ENCODE measurements at regions not wholly inside any gene's neighbourhood (a gene's known extent, or its start where the extent isn't known, plus 50 kb on each side); places are given as distances from the start of the nearest gene placed in this dataset.
A peak's percentile ranks its signal among the peaks of the same experiment; 100 is the strongest.
"Not testable (repeated sequence)": the region's sequence is repeated elsewhere in the genome, so short reads cannot be mapped to it uniquely, and the experiment has no call there.

DNA sequence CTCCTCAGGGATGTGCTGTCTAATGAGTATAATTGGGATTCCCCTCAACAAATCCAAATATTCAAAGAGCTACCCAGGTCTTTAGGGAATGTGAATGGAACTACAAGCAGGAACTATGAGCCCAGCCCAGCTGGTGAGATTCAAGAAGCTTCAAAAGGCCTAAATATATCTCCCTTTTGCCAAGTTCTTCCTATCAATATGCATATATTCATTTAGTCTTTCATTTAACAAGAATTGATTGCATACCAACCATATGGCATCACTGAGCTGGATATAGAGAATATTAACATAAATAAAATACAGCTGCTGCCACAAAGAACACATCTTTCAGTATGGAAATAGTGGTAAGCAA is 58.9 kb upstream of the PRSS23 start:
- no peaks in the 10 kb centered on the region for H3K36me3 ChIP-seq (ENCODE audit: control insufficient read depth in 3 of 3, insufficient read depth in 2 of 3, low read depth in 1 of 3, low read length in 3 of 3)
- FAIRE-seq: no peak
- H3K9me3 ChIP-seq (ENCODE audit: control insufficient read depth in 2 of 2, insufficient read depth in 1 of 2, low read depth in 1 of 2, low read length in 1 of 2): peaks cover 0 to 4% of the 10 kb centered on the region in 2 donors
- peaks cover 0 to 4% (median 0%) of the 10 kb centered on the region in 3 donors for H3K4me1 ChIP-seq (ENCODE audit: control insufficient read depth in 3 of 3, insufficient read depth in 2 of 3, low read depth in 1 of 3, low read length in 2 of 3)
- H3K4me3 ChIP-seq (ENCODE audit: low read depth in 1 of 3, low read length in 3 of 3): no peak overlapping the region
- DNase-seq: no peak
- H3K27me3 ChIP-seq (ENCODE audit: control insufficient read depth in 3 of 3, insufficient read depth in 3 of 3, low read length in 3 of 3): no peaks in the 10 kb centered on the region
- peak overlapping the region in 1 of 3 donors; percentile 94 for H3K27ac ChIP-seq (ENCODE audit: low read depth in 1 of 3, low read length in 2 of 3)

DNA sequence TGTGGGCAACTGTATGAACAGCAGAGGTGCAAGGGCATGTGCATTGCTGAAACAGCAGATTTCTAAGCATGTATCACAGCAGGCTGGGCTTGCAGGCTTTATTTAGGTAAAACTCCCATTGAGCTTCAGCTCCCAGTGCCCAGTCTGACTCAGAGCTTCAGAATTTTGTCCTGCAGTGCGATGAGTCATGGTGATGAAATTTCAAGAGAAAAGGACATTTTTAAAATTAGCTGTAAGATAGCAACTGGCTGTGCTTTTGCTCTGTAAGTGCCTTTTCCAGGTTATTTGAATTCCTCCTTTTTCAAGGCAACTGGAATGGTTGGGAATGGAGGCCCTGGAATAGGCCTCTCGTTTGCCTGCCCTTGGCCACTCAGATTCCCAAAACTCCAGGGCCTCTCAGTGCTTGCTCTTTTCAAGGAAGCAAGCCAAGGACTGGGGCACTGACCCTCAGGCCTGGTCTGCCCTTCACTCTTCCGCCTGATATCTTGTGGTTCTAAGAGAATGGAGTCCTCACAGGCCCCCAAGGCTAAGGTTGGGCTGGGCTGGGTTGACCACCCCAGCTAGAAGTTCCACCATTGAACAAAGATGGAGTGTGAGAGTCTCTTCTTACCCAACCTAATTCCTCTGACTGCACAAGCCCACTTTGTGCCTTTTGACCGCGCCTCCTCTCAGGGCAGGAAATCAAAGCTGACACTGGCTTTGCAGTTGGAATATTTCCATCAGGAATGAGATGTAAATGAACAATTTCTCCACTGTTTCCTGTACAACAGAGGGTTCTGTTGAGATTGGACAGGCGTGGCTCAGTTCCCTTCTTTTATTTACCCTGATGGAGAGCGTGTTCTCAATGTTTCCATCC is 59.5 kb upstream of the PRSS23 start:
- no peak overlapping the region for H3K4me3 ChIP-seq (ENCODE audit: low read depth in 1 of 3, low read length in 3 of 3)
- peaks cover 0 to 4% (median 0%) of the 10 kb centered on the region in 3 donors for H3K4me1 ChIP-seq (ENCODE audit: control insufficient read depth in 3 of 3, insufficient read depth in 2 of 3, low read depth in 1 of 3, low read length in 2 of 3)
- FAIRE-seq (no peak), DNase-seq (no peak)
- peak overlapping the region in 2 of 3 donors; percentile 29 to 94 for H3K27ac ChIP-seq (ENCODE audit: low read depth in 1 of 3, low read length in 2 of 3)
- WGBS, 3 donors: 62 to 79% (median 74%) methylated on average over 7 of the region's 7 CpGs
- H3K36me3 ChIP-seq (ENCODE audit: control insufficient read depth in 3 of 3, insufficient read depth in 2 of 3, low read depth in 1 of 3, low read length in 3 of 3): no peaks in the 10 kb centered on the region
- H3K9me3 ChIP-seq (ENCODE audit: control insufficient read depth in 2 of 2, insufficient read depth in 1 of 2, low read depth in 1 of 2, low read length in 1 of 2): peaks cover 0 to 4% of the 10 kb centered on the region in 2 donors
- no peaks in the 10 kb centered on the region for H3K27me3 ChIP-seq (ENCODE audit: control insufficient read depth in 3 of 3, insufficient read depth in 3 of 3, low read length in 3 of 3)

DNA sequence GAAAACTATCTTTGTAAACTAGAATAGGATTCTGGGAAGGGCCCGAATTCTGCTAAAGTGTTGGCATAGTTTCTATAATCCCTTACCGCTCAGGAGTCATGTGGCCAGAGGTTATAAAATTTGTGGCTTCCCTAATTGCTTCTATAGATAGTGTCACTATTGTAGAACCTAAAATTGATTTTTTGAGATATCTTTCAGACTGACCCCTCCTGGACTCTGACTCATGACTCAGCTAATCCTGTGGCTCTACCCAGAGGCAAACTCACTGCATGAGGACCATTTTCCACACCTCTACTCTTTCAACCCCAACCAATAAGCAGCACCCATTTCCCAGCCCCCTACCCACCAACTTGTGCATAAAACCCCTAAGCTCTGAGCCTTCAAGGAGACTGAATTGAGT is 61.8 kb upstream of the PRSS23 start:
- H3K4me3 ChIP-seq (ENCODE audit: low read depth in 1 of 3, low read length in 3 of 3): no peak overlapping the region
- peaks cover 0 to 3% of the 10 kb centered on the region in 2 donors for H3K9me3 ChIP-seq (ENCODE audit: control insufficient read depth in 2 of 2, insufficient read depth in 1 of 2, low read depth in 1 of 2, low read length in 1 of 2)
- WGBS, 3 donors: 57 to 76% (median 72%) methylated on average over 2 of the region's 2 CpGs
- no peaks in the 10 kb centered on the region for H3K36me3 ChIP-seq (ENCODE audit: control insufficient read depth in 3 of 3, insufficient read depth in 2 of 3, low read depth in 1 of 3, low read length in 3 of 3)
- H3K27ac ChIP-seq (ENCODE audit: low read depth in 1 of 3, low read length in 2 of 3): no peak overlapping the region
- FAIRE-seq (no peak), DNase-seq (no peak)
- no peaks in the 10 kb centered on the region for H3K27me3 ChIP-seq (ENCODE audit: control insufficient read depth in 3 of 3, insufficient read depth in 3 of 3, low read length in 3 of 3)
- peaks cover 0 to 4% (median 0%) of the 10 kb centered on the region in 3 donors for H3K4me1 ChIP-seq (ENCODE audit: control insufficient read depth in 3 of 3, insufficient read depth in 2 of 3, low read depth in 1 of 3, low read length in 2 of 3)

DNA sequence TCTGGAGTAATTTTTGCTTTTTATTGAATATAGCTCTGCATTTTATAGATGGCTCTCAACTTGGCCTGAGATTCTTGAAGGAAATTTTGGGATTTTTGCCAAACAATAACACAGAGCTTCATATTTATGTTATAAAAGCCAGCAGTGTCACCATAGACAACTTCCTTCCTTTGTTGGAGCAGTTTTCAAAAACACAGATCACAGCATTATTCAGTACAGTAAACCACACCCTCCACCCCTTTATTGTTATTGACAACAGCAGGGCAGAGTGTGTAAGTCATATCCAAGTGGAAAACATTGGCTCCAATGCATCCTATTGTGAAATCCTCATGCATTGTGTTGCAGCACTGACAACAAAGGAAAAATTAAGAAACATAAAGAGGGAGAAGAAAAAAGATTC is 62.6 kb upstream of the PRSS23 start:
- Histone ChIP-seq H3K27ac (ENCODE audit: low read depth in 1 of 3, low read length in 2 of 3) (no peak overlapping the region), H3K4me1 (ENCODE audit: control insufficient read depth in 3 of 3, insufficient read depth in 2 of 3, low read depth in 1 of 3, low read length in 2 of 3) (peaks cover 0 to 4% (median 0%) of the 10 kb centered on the region in 3 donors), H3K4me3 (ENCODE audit: low read depth in 1 of 3, low read length in 3 of 3) (no peak overlapping the region), H3K9me3 (ENCODE audit: control insufficient read depth in 2 of 2, insufficient read depth in 1 of 2, low read depth in 1 of 2, low read length in 1 of 2) (peaks cover 0 to 3% of the 10 kb centered on the region in 2 donors), H3K27me3 (ENCODE audit: control insufficient read depth in 3 of 3, insufficient read depth in 3 of 3, low read length in 3 of 3) (no peaks in the 10 kb centered on the region), H3K36me3 (ENCODE audit: control insufficient read depth in 3 of 3, insufficient read depth in 2 of 3, low read depth in 1 of 3, low read length in 3 of 3) (no peaks in the 10 kb centered on the region)
- FAIRE-seq (no peak), DNase-seq (no peak)

DNA sequence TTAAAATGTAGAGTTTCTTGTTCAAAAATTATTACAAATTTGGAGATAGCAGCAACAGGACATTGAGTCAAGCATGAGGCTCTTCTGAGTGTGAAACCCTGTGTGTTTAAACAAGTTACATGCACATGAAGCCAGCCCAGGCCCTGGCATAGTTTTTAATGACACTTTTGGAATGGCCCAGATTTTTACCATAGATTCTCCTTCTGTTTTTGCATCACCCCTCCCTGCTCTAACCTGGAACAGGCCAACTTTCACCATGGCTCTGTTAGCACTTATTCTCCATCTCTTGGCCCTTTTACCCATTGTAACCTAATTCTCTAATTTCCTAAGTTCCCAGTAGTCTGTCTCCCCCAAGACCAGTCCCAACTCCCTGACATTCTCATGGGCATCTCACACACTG is 63.1 kb upstream of the PRSS23 start:
- no peaks in the 10 kb centered on the region for H3K27me3 ChIP-seq (ENCODE audit: control insufficient read depth in 3 of 3, insufficient read depth in 3 of 3, low read length in 3 of 3)
- H3K4me1 ChIP-seq (ENCODE audit: control insufficient read depth in 3 of 3, insufficient read depth in 2 of 3, low read depth in 1 of 3, low read length in 2 of 3): peaks cover 0 to 4% (median 0%) of the 10 kb centered on the region in 3 donors
- DNase-seq: no peak

DNA sequence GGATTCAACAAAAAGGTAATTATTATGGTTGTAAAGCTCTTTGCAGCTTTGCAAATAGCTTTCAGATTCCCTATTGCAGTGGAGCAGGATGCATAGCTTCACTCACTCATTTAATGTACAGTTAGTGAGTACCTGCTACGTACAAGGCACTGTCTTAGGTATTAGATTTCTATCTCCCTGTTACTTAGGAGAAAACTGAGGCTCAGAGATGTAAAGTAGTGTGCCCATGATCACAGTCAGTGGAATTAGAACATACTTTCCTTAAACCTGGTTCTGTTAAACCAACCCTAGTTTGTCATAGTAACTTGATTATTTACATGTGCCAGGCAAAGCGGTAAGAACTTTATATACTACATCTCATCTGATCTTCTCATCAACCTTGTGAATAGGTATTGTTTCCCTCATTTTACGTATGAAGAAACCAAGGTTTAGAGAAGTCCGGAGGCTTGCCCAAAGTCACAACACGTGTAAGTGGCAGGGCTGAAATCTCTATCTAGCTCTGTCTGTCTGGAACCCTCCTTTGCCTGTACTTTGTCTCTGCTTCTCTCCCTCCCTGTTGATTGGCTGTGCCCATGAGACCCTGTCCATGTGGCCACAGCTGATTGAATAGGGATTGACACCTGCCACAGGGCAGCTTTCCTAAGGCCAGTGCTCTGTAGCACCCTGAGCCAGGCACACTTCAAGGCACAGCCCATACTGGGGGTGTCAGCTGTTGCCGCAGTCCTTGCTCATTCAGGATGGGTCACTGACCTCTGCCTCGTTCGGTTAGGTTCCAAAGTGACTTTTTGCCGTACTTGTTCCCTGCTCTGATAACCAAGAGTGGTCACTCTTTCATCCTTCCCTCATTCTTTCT is 63.8 kb upstream of the PRSS23 start:
- H3K36me3 ChIP-seq (ENCODE audit: control insufficient read depth in 3 of 3, insufficient read depth in 2 of 3, low read depth in 1 of 3, low read length in 3 of 3): no peaks in the 10 kb centered on the region
- peaks cover 0 to 4% (median 0%) of the 10 kb centered on the region in 3 donors for H3K4me1 ChIP-seq (ENCODE audit: control insufficient read depth in 3 of 3, insufficient read depth in 2 of 3, low read depth in 1 of 3, low read length in 2 of 3)
- H3K27me3 ChIP-seq (ENCODE audit: control insufficient read depth in 3 of 3, insufficient read depth in 3 of 3, low read length in 3 of 3): no peaks in the 10 kb centered on the region
- no peak overlapping the region for H3K4me3 ChIP-seq (ENCODE audit: low read depth in 1 of 3, low read length in 3 of 3)
- DNase-seq (no peak), FAIRE-seq (no peak)
- WGBS, 3 donors: 71 to 91% (median 73%) methylated on average over 9 of the region's 9 CpGs
- H3K9me3 ChIP-seq (ENCODE audit: control insufficient read depth in 2 of 2, insufficient read depth in 1 of 2, low read depth in 1 of 2, low read length in 1 of 2): peaks cover 0 to 3% of the 10 kb centered on the region in 2 donors
- no peak overlapping the region for H3K27ac ChIP-seq (ENCODE audit: low read depth in 1 of 3, low read length in 2 of 3)

More for the DNA sequence above, 63.1 kb upstream of the PRSS23 start:
- Histone ChIP-seq H3K4me3 (ENCODE audit: low read depth in 1 of 3, low read length in 3 of 3) (no peak overlapping the region), H3K9me3 (ENCODE audit: control insufficient read depth in 2 of 2, insufficient read depth in 1 of 2, low read depth in 1 of 2, low read length in 1 of 2) (peaks cover 0 to 3% of the 10 kb centered on the region in 2 donors), H3K27ac (ENCODE audit: low read depth in 1 of 3, low read length in 2 of 3) (peak overlapping the region in 1 of 3 donors; percentile 57), H3K36me3 (ENCODE audit: control insufficient read depth in 3 of 3, insufficient read depth in 2 of 3, low read depth in 1 of 3, low read length in 3 of 3) (no peaks in the 10 kb centered on the region)
- no peak for FAIRE-seq

DNA sequence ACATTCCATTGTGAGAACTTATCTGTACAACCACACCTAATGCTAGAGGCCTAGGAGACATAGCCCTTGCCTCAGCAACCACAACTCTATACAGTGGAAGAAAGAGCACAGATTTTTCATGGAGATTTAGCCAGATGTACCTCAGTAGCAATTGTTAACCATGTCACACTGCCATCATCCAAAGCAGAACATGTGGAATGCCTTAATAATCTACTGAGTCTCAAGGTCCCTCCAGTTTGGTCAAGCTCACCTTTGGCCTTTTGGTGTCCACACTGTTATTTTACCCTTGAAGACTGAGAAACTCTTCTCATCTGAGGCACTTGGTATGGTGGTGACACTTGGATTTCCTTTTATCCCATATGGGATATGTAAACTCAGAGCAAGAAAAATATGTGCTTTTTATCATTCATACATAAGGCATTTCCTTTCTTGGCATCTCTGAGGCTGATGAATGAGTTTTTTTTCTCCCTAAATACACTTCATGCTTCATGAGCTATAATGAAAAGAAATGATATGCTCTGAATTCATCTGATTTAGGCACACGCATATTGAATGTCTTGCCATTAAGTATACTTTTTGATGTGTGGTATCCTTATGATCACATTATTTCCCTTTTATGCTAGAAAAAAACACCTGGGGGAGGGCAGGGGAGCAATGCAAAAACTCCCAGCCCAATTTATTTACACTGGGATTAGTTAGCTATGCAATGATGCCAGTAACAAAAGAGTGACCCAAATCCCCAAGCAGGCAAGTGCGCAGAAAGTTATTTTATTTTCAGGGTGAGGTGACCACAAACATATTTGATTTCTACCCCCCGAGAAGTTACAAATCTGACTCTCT is 63.3 kb upstream of the ME3 start:
- FAIRE-seq: no peak
- WGBS, 3 donors: 78 to 88% (median 83%) methylated on average over 3 of the region's 3 CpGs
- no peak overlapping the region for H3K27ac ChIP-seq (ENCODE audit: low read depth in 1 of 3, low read length in 2 of 3)

DNA sequence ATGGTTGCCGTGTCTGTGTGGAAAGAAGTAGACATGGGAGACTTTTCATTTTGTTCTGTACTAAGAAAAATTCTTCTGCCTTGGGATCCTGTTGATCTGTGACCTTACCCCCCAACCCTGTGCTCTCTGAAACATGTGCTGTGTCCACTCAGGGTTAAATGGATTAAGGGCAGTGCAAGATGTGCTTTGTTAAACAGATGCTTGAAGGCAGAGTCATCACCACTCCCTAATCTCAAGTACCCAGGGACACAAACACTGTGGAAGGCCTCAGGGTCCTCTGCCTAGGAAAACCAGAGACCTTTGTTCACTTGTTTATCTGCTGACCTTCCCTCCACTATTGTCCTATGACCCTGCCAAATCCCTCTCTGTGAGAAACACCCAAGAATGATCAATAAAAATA is 60.3 kb upstream of the ME3 start:
- not testable (repeated sequence) for H3K4me1 ChIP-seq (ENCODE audit: control insufficient read depth in 3 of 3, insufficient read depth in 2 of 3, low read depth in 1 of 3, low read length in 2 of 3); FAIRE-seq; H3K36me3 ChIP-seq (ENCODE audit: control insufficient read depth in 3 of 3, insufficient read depth in 2 of 3, low read depth in 1 of 3, low read length in 3 of 3); H3K9me3 ChIP-seq (ENCODE audit: control insufficient read depth in 2 of 2, insufficient read depth in 1 of 2, low read depth in 1 of 2, low read length in 1 of 2); DNase-seq; H3K27ac ChIP-seq (ENCODE audit: low read depth in 1 of 3, low read length in 2 of 3); H3K27me3 ChIP-seq (ENCODE audit: control insufficient read depth in 3 of 3, insufficient read depth in 3 of 3, low read length in 3 of 3); H3K4me3 ChIP-seq (ENCODE audit: low read depth in 1 of 3, low read length in 3 of 3)
- WGBS, 3 donors: no CpG with 5 or more reads among the region's 1 CpG

More for the DNA sequence above, 63.3 kb upstream of the ME3 start:
- Histone ChIP-seq H3K27me3 (ENCODE audit: control insufficient read depth in 3 of 3, insufficient read depth in 3 of 3, low read length in 3 of 3) (no peaks in the 10 kb centered on the region), H3K36me3 (ENCODE audit: control insufficient read depth in 3 of 3, insufficient read depth in 2 of 3, low read depth in 1 of 3, low read length in 3 of 3) (no peaks in the 10 kb centered on the region), H3K4me1 (ENCODE audit: control insufficient read depth in 3 of 3, insufficient read depth in 2 of 3, low read depth in 1 of 3, low read length in 2 of 3) (no peaks in the 10 kb centered on the region), H3K4me3 (ENCODE audit: low read depth in 1 of 3, low read length in 3 of 3) (no peak overlapping the region), H3K9me3 (ENCODE audit: control insufficient read depth in 2 of 2, insufficient read depth in 1 of 2, low read depth in 1 of 2, low read length in 1 of 2) (peaks cover 0 to 3% of the 10 kb centered on the region in 2 donors)
- DNase-seq: no peak
